Loucy (cell line): ENCODE measurements at regions not wholly inside any gene's neighbourhood (a gene's known extent, or its start where the extent isn't known, plus 50 kb on each side); places are given as distances from the start of the nearest gene placed in this dataset.

ENCODE experiments used
- EZH2phosphoT487 ChIP-seq: fragments of 200-600 bp; IDR thresholded peaks from 2 replicates; pipeline ENCODE4 v1.6.1; 2018; ENCODE audit warnings: antibody characterized with exemption, mild to moderate bottlenecking, moderate library complexity, borderline replicate concordance
- TF ChIP-seq, protein P1 (sequence below): fragments of 200-600 bp; sonication (generic); conservative IDR thresholded peaks from 2 replicates; pipeline ENCODE4 v1.5.1; 2014; ENCODE audit warnings: mild to moderate bottlenecking, antibody characterized with exemption, low read length

DNA sequence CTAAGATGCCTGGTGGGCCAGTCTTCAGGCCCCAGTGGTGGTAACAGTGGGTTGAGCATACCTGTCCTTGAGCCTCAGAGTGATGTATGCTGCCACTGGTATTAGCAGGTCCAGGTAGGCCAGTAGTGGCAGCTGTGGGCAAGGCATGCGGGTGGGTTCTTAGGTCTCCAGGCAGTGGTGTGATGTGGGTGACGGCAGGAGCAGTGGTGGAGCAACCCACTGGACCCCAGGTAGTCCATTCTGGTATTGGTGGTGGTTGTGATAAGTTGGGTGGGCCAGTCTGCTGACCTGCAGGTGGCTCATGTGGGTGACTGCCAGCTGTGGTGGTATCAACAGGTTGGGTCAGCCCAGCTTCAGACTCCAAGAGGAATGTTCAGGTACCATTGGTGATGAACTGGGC, 165.0 kb upstream of the GORAB start:
- TF ChIP-seq, protein P1, sequence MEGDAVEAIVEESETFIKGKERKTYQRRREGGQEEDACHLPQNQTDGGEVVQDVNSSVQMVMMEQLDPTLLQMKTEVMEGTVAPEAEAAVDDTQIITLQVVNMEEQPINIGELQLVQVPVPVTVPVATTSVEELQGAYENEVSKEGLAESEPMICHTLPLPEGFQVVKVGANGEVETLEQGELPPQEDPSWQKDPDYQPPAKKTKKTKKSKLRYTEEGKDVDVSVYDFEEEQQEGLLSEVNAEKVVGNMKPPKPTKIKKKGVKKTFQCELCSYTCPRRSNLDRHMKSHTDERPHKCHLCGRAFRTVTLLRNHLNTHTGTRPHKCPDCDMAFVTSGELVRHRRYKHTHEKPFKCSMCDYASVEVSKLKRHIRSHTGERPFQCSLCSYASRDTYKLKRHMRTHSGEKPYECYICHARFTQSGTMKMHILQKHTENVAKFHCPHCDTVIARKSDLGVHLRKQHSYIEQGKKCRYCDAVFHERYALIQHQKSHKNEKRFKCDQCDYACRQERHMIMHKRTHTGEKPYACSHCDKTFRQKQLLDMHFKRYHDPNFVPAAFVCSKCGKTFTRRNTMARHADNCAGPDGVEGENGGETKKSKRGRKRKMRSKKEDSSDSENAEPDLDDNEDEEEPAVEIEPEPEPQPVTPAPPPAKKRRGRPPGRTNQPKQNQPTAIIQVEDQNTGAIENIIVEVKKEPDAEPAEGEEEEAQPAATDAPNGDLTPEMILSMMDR = no peak
- no peak for TF ChIP-seq EZH2phosphoT487
